ENCODE measurements at regions not wholly inside any gene's neighbourhood (a gene's known extent, or its start where the extent isn't known, plus 50 kb on each side); places are given as distances from the start of the nearest gene placed in this dataset.

- Histone ChIP-seq H3K4me1 (no peaks in the 10 kb centered on the region), H3K27me3 (no peaks in the 10 kb centered on the region), H3K36me3 (no peaks in the 10 kb centered on the region), H3K9me3 (no peaks in the 10 kb centered on the region), H3K27ac (no peak overlapping the region), H3K4me3 (no peak overlapping the region)
- DNase-seq = no peak
- no peak for TF ChIP-seq POLR2A (IDR thresholded peaks at IDR 0.05)
- TF ChIP-seq CTCF (IDR thresholded peaks at IDR 0.05) = no peak
Measured at GRCh38 chr3:118396491-118396890, 638.2 kb downstream of the IGSF11 start.

GRCh38 chr3:118400086-118400485, 634.6 kb downstream of the IGSF11 start:
- no peak overlapping the region for H3K4me3 ChIP-seq
- H3K27ac ChIP-seq = no peak overlapping the region
- H3K4me1 ChIP-seq = no peaks in the 10 kb centered on the region
- DNase-seq = no peak
- H3K9me3 ChIP-seq = no peaks in the 10 kb centered on the region
- TF ChIP-seq POLR2A (IDR thresholded peaks at IDR 0.05) = no peak
- no peak for TF ChIP-seq CTCF (IDR thresholded peaks at IDR 0.05)
- no peaks in the 10 kb centered on the region for H3K36me3 ChIP-seq
- H3K27me3 ChIP-seq = no peaks in the 10 kb centered on the region

- no peak for DNase-seq
- Histone ChIP-seq H3K27ac (no peak overlapping the region), H3K4me1 (no peaks in the 10 kb centered on the region), H3K36me3 (no peaks in the 10 kb centered on the region), H3K9me3 (no peaks in the 10 kb centered on the region), H3K4me3 (no peak overlapping the region), H3K27me3 (no peaks in the 10 kb centered on the region)
- TF ChIP-seq CTCF (IDR thresholded peaks at IDR 0.05) (no peak), POLR2A (IDR thresholded peaks at IDR 0.05) (no peak)
Measured at GRCh38 chr3:118400886-118401285, 633.8 kb downstream of the IGSF11 start.

- Histone ChIP-seq H3K9me3 (no peaks in the 10 kb centered on the region), H3K27me3 (no peaks in the 10 kb centered on the region), H3K36me3 (no peaks in the 10 kb centered on the region), H3K4me3 (no peak overlapping the region), H3K27ac (no peak overlapping the region), H3K4me1 (no peaks in the 10 kb centered on the region)
- no peak for DNase-seq
- TF ChIP-seq POLR2A (IDR thresholded peaks at IDR 0.05) = no peak
- no peak for TF ChIP-seq CTCF (IDR thresholded peaks at IDR 0.05)
Measured at GRCh38 chr3:118401887-118402286, 632.8 kb downstream of the IGSF11 start.

GRCh38 chr3:118402971-118403370, 631.7 kb downstream of the IGSF11 start:
- H3K4me1 ChIP-seq = no peaks in the 10 kb centered on the region
- TF ChIP-seq POLR2A (IDR thresholded peaks at IDR 0.05) = no peak

GRCh38 chr3:118406562-118406961, 628.1 kb downstream of the IGSF11 start:
- H3K4me3 ChIP-seq = no peak overlapping the region
- H3K9me3 ChIP-seq = no peaks in the 10 kb centered on the region
- no peaks in the 10 kb centered on the region for H3K4me1 ChIP-seq
- no peaks in the 10 kb centered on the region for H3K27me3 ChIP-seq
- DNase-seq = no peak
- no peaks in the 10 kb centered on the region for H3K36me3 ChIP-seq
- no peak for TF ChIP-seq CTCF (IDR thresholded peaks at IDR 0.05)
- TF ChIP-seq POLR2A (IDR thresholded peaks at IDR 0.05) = no peak
- no peak overlapping the region for H3K27ac ChIP-seq

More at GRCh38 chr3:118402971-118403370, 631.7 kb downstream of the IGSF11 start:
- H3K4me3 ChIP-seq = no peak overlapping the region
- no peaks in the 10 kb centered on the region for H3K9me3 ChIP-seq
- no peak for DNase-seq
- no peaks in the 10 kb centered on the region for H3K27me3 ChIP-seq
- H3K27ac ChIP-seq = no peak overlapping the region
- H3K36me3 ChIP-seq = no peaks in the 10 kb centered on the region

All from Peyer's patch (tissue), 4 donors.